GM08714 (cell line): ENCODE measurements at regions not wholly inside any gene's neighbourhood (a gene's known extent, or its start where the extent isn't known, plus 50 kb on each side); places are given as distances from the start of the nearest gene placed in this dataset.

Experiments used
- H3K4me3 ChIP-seq: fragments of 200-500 bp; sonication (Bioruptor generic); 2 replicates; pipeline ENCODE4 v1.5.1; 2014; ENCODE audit warnings: mild to moderate bottlenecking, low read length, inconsistent platforms
- ZNF274 ChIP-seq: IDR thresholded peaks from 2 replicates; pipeline ENCODE4 v1.6.1; 2012; ENCODE audit warnings: mild to moderate bottlenecking, low read depth, low read length

- TF ChIP-seq ZNF274: no peak
- H3K4me3 ChIP-seq: no peak overlapping the region
These were observed 134.0 kb downstream of the KCNRG start for GRCh38 chr13:50149214-50149613.

- H3K4me3 ChIP-seq: no peak overlapping the region
- no peak for TF ChIP-seq ZNF274
These were observed 134.7 kb downstream of the KCNRG start for GRCh38 chr13:50149932-50150331.

GRCh38 chr13:50152224-50152623, 137.0 kb downstream of the KCNRG start:
- no peak for TF ChIP-seq ZNF274
- H3K4me3 ChIP-seq: no peak overlapping the region

GRCh38 chr13:50152655-50153309, 137.5 kb downstream of the KCNRG start:
- no peak for TF ChIP-seq ZNF274
- H3K4me3 ChIP-seq: no peak overlapping the region

- no peak for TF ChIP-seq ZNF274
- no peak overlapping the region for H3K4me3 ChIP-seq
These were observed 138.2 kb downstream of the KCNRG start for GRCh38 chr13:50153401-50153800.

GRCh38 chr13:50153876-50154275, 138.6 kb downstream of the KCNRG start:
- no peak overlapping the region for H3K4me3 ChIP-seq
- TF ChIP-seq ZNF274: no peak

DNA sequence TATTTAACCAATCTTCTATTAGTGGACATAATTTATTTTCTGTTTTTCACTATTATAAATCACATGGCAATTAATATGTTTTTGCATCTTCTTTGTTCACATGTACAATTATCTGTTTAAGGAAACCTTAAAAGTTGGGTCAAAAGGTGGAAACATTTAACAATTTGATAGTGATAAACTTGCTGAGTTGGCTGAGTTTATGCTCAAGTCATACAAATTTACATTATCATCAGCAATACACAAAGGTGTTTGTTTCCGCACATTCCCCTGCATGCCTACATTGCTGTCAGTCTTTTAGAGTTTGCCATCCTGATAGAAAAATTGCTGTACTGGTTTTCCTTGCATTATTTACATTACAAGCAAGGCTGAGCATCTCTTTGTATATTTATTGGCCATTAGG, 139.5 kb downstream of the KCNRG start:
- TF ChIP-seq ZNF274: no peak
- no peak overlapping the region for H3K4me3 ChIP-seq

DNA sequence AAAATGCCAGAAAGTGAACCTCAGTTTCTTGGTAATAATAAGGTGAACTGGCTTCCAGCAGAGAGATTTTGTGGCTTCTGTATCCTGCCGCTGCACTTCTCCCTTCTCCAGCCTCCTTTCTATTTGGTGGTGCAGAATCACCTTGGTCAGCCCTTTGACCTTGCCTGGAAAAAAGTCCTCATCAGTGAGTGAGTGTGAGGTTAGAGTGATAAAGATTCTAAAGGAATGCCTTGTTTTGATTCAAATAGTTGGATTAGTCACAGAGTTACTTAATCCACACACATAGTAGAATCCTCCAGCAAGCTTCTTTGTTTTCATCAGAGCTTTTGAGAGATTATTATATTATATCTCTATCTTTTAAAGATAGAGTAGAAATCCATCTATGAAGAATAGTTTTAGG, 140.9 kb downstream of the KCNRG start:
- H3K4me3 ChIP-seq: no peak overlapping the region
- no peak for TF ChIP-seq ZNF274

DNA sequence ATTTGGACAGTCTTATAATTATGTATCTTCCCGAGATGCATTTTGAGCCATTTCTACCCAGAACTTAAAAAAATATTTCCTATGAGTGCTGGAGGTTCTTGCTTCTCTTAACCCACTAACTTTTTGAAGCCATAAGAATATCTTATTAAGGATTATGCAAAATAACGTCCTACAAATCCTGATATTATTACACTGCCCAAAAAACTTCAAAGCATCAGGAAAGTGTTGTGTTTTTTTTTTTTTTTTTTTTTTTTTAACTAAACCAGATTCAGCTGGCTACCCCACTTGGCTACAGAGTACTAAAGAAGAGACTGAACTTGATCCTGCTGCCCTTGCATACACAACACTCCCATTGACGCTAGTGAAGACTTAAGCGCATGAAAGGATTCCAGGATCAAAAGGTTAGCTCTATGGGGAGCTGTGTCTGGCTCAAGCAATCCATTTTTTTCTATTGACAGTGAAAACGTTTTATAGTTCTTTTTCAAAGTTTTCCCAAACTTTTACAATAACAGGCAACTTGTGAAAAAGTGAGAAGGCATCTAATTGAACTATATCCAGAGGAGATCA, 141.4 kb downstream of the KCNRG start:
- no peak overlapping the region for H3K4me3 ChIP-seq
- no peak for TF ChIP-seq ZNF274

DNA sequence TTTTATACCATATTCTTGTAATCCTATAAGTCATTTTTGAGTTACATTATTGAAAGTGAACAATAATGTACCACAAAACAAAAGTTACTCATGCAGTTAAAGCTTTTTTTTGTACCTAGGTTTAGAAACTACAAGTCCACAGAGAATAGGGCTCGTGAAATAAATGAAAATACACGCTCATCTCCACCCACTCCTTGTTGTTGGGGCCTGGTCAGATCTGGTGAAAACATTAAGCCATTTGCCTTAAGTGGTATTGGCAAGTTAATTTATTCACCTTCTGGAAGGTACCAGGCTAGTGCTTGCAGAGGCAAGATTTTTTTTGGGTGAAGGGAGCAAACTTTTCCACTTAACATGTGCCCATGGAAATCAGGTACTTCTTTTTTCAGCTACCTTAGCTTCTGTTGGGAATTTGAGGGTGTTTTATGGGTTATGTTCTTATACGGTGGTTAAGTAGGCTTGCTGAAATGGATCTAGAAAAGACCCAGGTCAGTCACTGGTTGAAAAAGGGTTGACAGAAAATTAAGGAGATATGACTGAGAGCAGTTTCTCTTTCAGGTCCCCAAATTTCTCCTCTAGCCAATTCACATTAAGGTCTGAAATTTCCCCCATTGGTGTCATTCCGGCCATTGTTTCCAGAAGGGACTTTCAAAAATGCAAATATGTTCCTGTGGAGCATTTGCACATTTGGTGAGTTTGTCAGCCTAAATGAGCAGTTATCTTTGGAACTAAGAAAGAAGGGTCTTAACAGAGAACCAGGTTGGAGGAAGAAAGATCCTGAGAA, 143.3 kb downstream of the KCNRG start:
- H3K4me3 ChIP-seq: no peak overlapping the region
- TF ChIP-seq ZNF274: no peak

DNA sequence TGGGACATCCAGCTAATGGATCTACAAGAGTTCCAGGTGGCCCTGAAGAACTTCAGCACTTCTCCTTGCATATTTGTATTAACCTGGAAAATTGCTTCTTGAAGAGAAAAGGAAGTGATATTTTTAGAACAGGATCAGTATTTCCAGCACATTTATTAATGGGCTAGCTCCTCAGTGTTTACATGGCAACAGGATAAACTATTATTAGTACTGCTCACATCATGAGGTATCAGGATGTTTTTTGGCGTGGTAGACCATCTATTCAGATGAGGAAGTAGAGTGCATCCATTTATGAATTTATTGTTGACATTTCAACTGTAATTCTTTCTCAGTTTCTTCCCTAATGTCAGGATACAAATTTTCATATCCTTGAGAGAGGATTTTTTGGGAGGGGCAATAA, 144.4 kb downstream of the KCNRG start:
- no peak for TF ChIP-seq ZNF274
- no peak overlapping the region for H3K4me3 ChIP-seq

DNA sequence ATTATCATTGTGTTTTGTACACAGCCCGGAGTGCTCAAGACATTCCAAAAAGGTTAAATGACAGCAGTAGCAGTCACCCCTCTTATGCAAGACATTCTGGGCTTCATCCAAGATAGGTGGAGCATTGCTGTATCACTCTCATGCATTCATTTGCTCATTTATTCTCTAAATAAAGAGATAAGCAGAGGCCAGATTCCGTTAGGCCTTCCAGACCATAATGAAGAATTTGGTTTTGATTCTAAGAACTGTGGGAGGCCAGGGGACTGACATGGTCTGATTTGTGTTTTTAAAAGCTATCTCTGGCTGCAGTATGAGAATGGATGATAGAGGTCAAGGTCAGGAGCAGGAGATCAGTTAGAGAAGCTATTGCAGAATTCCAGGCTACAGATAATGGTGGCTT, 145.8 kb downstream of the KCNRG start:
- no peak overlapping the region for H3K4me3 ChIP-seq
- TF ChIP-seq ZNF274: no peak

DNA sequence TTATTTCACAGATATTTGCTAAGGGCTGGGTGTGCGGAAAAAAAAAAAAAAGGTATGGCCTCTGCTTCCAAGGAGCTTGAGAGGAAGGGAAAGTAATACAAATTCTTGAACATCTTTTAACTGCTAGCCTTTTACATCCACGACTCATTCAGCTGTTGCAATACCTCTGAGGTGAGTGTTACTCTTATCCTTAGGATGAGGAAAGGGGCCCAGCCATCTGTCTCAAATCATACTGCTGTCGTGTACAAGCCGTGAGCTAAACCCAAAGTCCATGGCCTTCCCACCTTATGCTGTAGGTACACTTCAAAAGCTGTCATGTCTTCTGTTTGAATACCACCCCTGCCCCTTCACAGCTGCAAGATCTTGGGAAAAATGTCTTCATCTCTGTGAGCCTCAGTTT, 146.8 kb downstream of the KCNRG start:
- TF ChIP-seq ZNF274: no peak
- no peak overlapping the region for H3K4me3 ChIP-seq

GRCh38 chr13:50162567-50162966, 147.3 kb downstream of the KCNRG start:
- H3K4me3 ChIP-seq: no peak overlapping the region
- TF ChIP-seq ZNF274: no peak
